Testis (tissue), 2 donors: ENCODE measurements at regions not wholly inside any gene's neighbourhood (a gene's known extent, or its start where the extent isn't known, plus 50 kb on each side); places are given as distances from the start of the nearest gene placed in this dataset.

Experiments used
- DNase-seq: peaks from one replicate; pipeline ENCODE4 v3.0.0-alpha.2; 2019
- H3K27ac ChIP-seq, 2 donors: fragments of 200-600 bp; sonication (generic); one replicate each; pipeline ENCODE4 v1.5.1; 2019
- H3K27me3 ChIP-seq: fragments of 200-600 bp; sonication (generic); one replicate; pipeline ENCODE4 v1.5.1; 2019
- H3K36me3 ChIP-seq: fragments of 200-600 bp; sonication (generic); one replicate; pipeline ENCODE4 v1.5.1; 2017; ENCODE audit warnings: low read depth; ENCODE audit errors: missing control alignments
- H3K4me1 ChIP-seq: fragments of 200-600 bp; sonication (generic); one replicate; pipeline ENCODE4 v1.5.1; 2019
- H3K4me3 ChIP-seq, 2 donors: fragments of 200-600 bp; sonication (generic); one replicate each; pipeline ENCODE4 v1.5.1; 2017 to 2019
- H3K9me3 ChIP-seq: fragments of 200-600 bp; sonication (generic); one replicate; pipeline ENCODE4 v1.5.1; 2017
- CTCF ChIP-seq, 3 experiments: fragments of 450-650 bp in 2 of 3; fragments of 200-600 bp in 1 of 3; sonication (generic) in 1 of 3; IDR thresholded peaks; one replicate each; pipeline ENCODE4 v1.5.1; 2016 to 2019; ENCODE audit warnings: antibody characterized with exemption in 3 of 3, mild to moderate bottlenecking in 2 of 3, moderate library complexity in 1 of 3
- POLR2A ChIP-seq: fragments of 450-650 bp; IDR thresholded peaks from one replicate; pipeline ENCODE4 v1.6.1; 2017; ENCODE audit warnings: antibody characterized with exemption, mild to moderate bottlenecking, moderate library complexity
- WGBS, 2 donors: methylation state at CpG; one replicate each; pipeline ENCODE4 v1.1.5; 2018; 5-methylcytosine and 5-hydroxymethylcytosine counted together
- intact Hi-C: fragments of 100-400 bp; cut with DNase I; formaldehyde crosslinking; loops from one replicate; pipeline ENCODE4 v1.15.1; 2023; ENCODE audit warnings: low total_unique reads

- no peak for TF ChIP-seq CTCF (IDR thresholded peaks at IDR 0.05)
- TF ChIP-seq POLR2A = no peak
- DNase-seq = no peak
- no peak overlapping the region for H3K4me3 ChIP-seq
- 90 to 98% methylated on average over 4 of the region's 4 CpGs for WGBS, 2 donors
- no peak overlapping the region for H3K27ac ChIP-seq
- no peaks in the 10 kb centered on the region for H3K36me3 ChIP-seq
- no peaks in the 10 kb centered on the region for H3K9me3 ChIP-seq
- no peaks in the 10 kb centered on the region for H3K27me3 ChIP-seq
- intact Hi-C loops = no loop called here
- no peaks in the 10 kb centered on the region for H3K4me1 ChIP-seq
Measured at GRCh38 chr7:11294965-11295364, 321.3 kb downstream of the PHF14 start.

GRCh38 chr7:11297126-11297625, 323.5 kb downstream of the PHF14 start:
- TF ChIP-seq CTCF (IDR thresholded peaks at IDR 0.05) = no peak
- Histone ChIP-seq H3K4me1 (no peaks in the 10 kb centered on the region), H3K27me3 (no peaks in the 10 kb centered on the region), H3K27ac (peak overlapping the region in 1 of 2 donors; percentile 52), H3K4me3 (no peak overlapping the region), H3K9me3 (no peaks in the 10 kb centered on the region), H3K36me3 (no peaks in the 10 kb centered on the region)
- intact Hi-C loops = no loop called here
- 46 to 62% methylated on average over 5 of the region's 5 CpGs for WGBS, 2 donors
- DNase-seq = no peak

- Histone ChIP-seq H3K36me3 (no peaks in the 10 kb centered on the region), H3K4me3 (no peak overlapping the region), H3K4me1 (no peaks in the 10 kb centered on the region), H3K9me3 (no peaks in the 10 kb centered on the region), H3K27me3 (no peaks in the 10 kb centered on the region), H3K27ac (peak overlapping the region; percentile 27 to 52)
- no peak for TF ChIP-seq POLR2A
- TF ChIP-seq CTCF (IDR thresholded peaks at IDR 0.05) = no peak
- no peak for DNase-seq
- intact Hi-C loops = no loop called here
Measured at GRCh38 chr7:11297764-11298163, 324.1 kb downstream of the PHF14 start.

GRCh38 chr7:11298220-11298619, 324.5 kb downstream of the PHF14 start:
- WGBS, 2 donors = 62 to 69% methylated on average over 11 of the region's 11 CpGs
- H3K36me3 ChIP-seq = no peaks in the 10 kb centered on the region
- H3K4me1 ChIP-seq = no peaks in the 10 kb centered on the region
- H3K9me3 ChIP-seq = no peaks in the 10 kb centered on the region
- intact Hi-C loops = no loop called here
- TF ChIP-seq CTCF (IDR thresholded peaks at IDR 0.05) = no peak
- no peak for TF ChIP-seq POLR2A
- DNase-seq = peak; percentile 22
- H3K4me3 ChIP-seq = no peak overlapping the region
- H3K27me3 ChIP-seq = no peaks in the 10 kb centered on the region
- peak overlapping the region; percentile 27 to 52 for H3K27ac ChIP-seq

GRCh38 chr7:11300241-11300640, 326.6 kb downstream of the PHF14 start:
- no peaks in the 10 kb centered on the region for H3K27me3 ChIP-seq
- no peak overlapping the region for H3K27ac ChIP-seq
- H3K36me3 ChIP-seq = no peaks in the 10 kb centered on the region
- WGBS, 2 donors = 70 to 82% methylated on average over 5 of the region's 5 CpGs
- no peak for TF ChIP-seq POLR2A
- intact Hi-C loops = no loop called here
- H3K4me3 ChIP-seq = no peak overlapping the region
- H3K9me3 ChIP-seq = no peaks in the 10 kb centered on the region
- H3K4me1 ChIP-seq = no peaks in the 10 kb centered on the region
- no peak for DNase-seq
